Thyroid gland (tissue), 4 donors: ENCODE measurements at regions not wholly inside any gene's neighbourhood (a gene's known extent, or its start where the extent isn't known, plus 50 kb on each side); places are given as distances from the start of the nearest gene placed in this dataset.
A peak's percentile ranks its signal among the peaks of the same experiment; 100 is the strongest.

ENCODE experiments used
- DNase-seq, 2 donors: peaks; one replicate each; pipeline ENCODE4 v3.0.0-alpha.2; 2019
- H3K27ac ChIP-seq, 3 donors: fragments of 200-600 bp; sonication (generic); 1 replicate in 2 of 3; 2 replicates in 1 of 3; pipeline ENCODE4 v1.5.1; 2016 to 2019; ENCODE audit warnings: mild to moderate bottlenecking in 1 of 3, moderate library complexity in 1 of 3
- H3K27me3 ChIP-seq: fragments of 200-600 bp; sonication (generic); one replicate; pipeline ENCODE4 v1.5.1; 2019
- H3K36me3 ChIP-seq, 2 donors: fragments of 200-600 bp; sonication (generic); one replicate each; pipeline ENCODE4 v1.5.1; 2016 to 2019
- H3K4me1 ChIP-seq, 2 donors: fragments of 200-600 bp; sonication (generic); one replicate each; pipeline ENCODE4 v1.5.1; 2017 to 2019
- H3K4me3 ChIP-seq, 3 donors: fragments of 200-600 bp; sonication (generic); replicated peaks in 1 of 3; 1 replicate in 2 of 3; 2 replicates in 1 of 3; pipeline ENCODE4 v1.5.1; 2016; ENCODE audit warnings: mild to moderate bottlenecking in 1 of 3
- H3K9me3 ChIP-seq: fragments of 200-600 bp; sonication (generic); one replicate; pipeline ENCODE4 v1.5.1; 2017
- POLR2A ChIP-seq, 2 donors: fragments of 450-650 bp; IDR thresholded peaks; one replicate each; pipeline ENCODE4 v1.6.1; 2017; ENCODE audit warnings: antibody characterized with exemption in 2 of 2, mild to moderate bottlenecking in 2 of 2, moderate library complexity in 1 of 2
- WGBS, 2 donors: methylation state at CpG; one replicate each; pipeline ENCODE4 v1.1.5; 2017; 5-methylcytosine and 5-hydroxymethylcytosine counted together
- intact Hi-C: fragments of 100-400 bp; cut with DNase I; formaldehyde crosslinking; loops from one replicate; pipeline ENCODE4 v1.15.1; 2023
- TF ChIP-seq, protein P1 (sequence below), 6 experiments: fragments of 200-600 bp in 3 of 6; fragments of 450-650 bp in 3 of 6; sonication (generic) in 3 of 6; IDR thresholded peaks; one replicate each; pipeline ENCODE4 v1.5.1; 2016 to 2019; ENCODE audit warnings: antibody characterized with exemption in 6 of 6, mild to moderate bottlenecking in 2 of 6, inconsistent platforms in 1 of 6, moderate library complexity in 1 of 6

DNA sequence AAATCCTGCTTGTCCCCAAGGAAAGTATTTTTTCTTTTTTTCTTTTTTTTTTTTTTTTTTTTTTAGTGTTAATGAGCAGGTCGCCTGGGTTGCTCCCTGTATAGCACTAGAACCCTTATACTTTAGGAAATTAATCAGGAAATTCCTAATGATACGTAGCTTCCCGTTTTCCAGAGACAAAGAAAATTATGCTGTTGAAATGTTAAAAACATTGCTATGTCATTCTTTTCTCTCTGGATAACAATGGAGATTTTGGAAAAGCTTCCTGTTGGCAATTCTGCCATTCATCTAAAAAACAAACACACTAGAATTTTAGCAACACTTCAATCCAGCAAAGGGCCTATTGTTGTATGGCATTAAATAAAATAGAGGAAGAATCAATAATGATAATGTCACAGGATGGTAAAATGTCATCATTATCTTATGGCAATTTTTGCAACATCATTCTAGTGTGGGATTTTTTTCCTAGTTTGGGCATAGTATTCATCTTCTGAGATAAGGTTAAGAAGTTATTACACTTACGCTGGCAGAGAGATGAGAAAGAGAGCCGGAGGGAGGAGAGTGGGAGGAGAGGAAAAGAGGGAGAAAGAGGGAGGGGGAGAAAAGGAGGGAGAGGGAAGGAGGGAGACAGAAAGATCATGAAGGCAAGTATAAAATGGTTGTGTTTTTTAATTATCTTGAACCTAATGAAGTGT is 315.8 kb upstream of the PDE4D start:
- intact Hi-C loops = no loop called here
- no peaks in the 10 kb centered on the region for H3K36me3 ChIP-seq
- H3K4me3 ChIP-seq = no peak overlapping the region
- TF ChIP-seq, protein P1, sequence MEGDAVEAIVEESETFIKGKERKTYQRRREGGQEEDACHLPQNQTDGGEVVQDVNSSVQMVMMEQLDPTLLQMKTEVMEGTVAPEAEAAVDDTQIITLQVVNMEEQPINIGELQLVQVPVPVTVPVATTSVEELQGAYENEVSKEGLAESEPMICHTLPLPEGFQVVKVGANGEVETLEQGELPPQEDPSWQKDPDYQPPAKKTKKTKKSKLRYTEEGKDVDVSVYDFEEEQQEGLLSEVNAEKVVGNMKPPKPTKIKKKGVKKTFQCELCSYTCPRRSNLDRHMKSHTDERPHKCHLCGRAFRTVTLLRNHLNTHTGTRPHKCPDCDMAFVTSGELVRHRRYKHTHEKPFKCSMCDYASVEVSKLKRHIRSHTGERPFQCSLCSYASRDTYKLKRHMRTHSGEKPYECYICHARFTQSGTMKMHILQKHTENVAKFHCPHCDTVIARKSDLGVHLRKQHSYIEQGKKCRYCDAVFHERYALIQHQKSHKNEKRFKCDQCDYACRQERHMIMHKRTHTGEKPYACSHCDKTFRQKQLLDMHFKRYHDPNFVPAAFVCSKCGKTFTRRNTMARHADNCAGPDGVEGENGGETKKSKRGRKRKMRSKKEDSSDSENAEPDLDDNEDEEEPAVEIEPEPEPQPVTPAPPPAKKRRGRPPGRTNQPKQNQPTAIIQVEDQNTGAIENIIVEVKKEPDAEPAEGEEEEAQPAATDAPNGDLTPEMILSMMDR (IDR thresholded peaks at IDR 0.05) = no peak
- no peak for TF ChIP-seq POLR2A (IDR thresholded peaks at IDR 0.05)
- WGBS, 2 donors = 68 to 73% methylated on average over 5 of the region's 5 CpGs
- H3K4me1 ChIP-seq = no peaks in the 10 kb centered on the region
- H3K27ac ChIP-seq = no peak overlapping the region
- DNase-seq = no peak
- no peaks in the 10 kb centered on the region for H3K27me3 ChIP-seq
- no peaks in the 10 kb centered on the region for H3K9me3 ChIP-seq

DNA sequence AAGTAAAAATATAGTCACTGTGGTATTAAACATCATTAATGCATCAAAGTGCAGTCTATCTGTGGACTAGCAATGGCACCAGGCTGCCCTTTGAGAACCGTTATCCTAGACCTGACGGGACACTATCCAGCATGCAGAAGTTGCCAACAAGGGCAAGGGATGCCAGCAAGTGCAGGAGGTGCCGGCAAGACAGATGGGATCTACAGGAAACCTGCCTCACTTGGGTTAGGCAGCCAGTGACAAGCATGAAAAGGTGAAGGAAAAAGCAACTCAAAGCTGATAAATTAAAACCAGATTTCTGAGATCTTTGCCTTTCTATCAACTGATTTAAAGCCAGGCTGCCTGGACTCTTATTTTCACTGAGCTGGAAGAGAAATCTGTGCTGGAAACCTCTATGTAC is 315.2 kb upstream of the PDE4D start:
- DNase-seq = no peak
- Histone ChIP-seq H3K4me1 (no peaks in the 10 kb centered on the region), H3K4me3 (no peak overlapping the region), H3K36me3 (no peaks in the 10 kb centered on the region), H3K27me3 (no peaks in the 10 kb centered on the region), H3K9me3 (no peaks in the 10 kb centered on the region), H3K27ac (no peak overlapping the region)
- WGBS, 2 donors = 67 to 89% methylated on average over 3 of the region's 3 CpGs
- TF ChIP-seq POLR2A (IDR thresholded peaks at IDR 0.05) = no peak
- TF ChIP-seq, protein P1 (IDR thresholded peaks at IDR 0.05) = no peak
- intact Hi-C loops = no loop called here

DNA sequence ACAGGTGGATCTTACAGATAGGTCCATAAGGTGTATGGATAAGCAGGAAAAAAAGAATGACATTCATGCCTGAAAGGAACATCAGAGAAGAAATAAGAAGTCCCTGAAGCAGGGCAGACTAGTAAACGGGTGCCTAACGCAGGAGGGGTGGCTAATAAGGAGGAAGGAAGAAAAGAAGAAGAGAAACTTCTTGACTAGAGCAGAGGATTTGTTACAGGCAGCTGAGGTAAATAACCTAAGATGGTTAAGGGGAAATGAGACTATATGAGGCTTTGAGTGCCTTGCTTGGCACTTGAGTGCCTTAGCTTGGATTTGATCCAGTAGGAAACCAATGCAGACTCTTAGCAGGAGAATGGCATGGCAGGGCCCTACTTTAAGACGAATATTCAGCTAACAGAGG is 313.5 kb upstream of the PDE4D start:
- no peaks in the 10 kb centered on the region for H3K36me3 ChIP-seq
- H3K9me3 ChIP-seq = no peaks in the 10 kb centered on the region
- 19 to 37% methylated on average over 3 of the region's 3 CpGs for WGBS, 2 donors
- DNase-seq = peak in 1 of 2 donors; percentile 4
- no peaks in the 10 kb centered on the region for H3K27me3 ChIP-seq
- no peaks in the 10 kb centered on the region for H3K4me1 ChIP-seq
- intact Hi-C loops = no loop called here
- H3K4me3 ChIP-seq = no peak overlapping the region
- no peak overlapping the region for H3K27ac ChIP-seq
- TF ChIP-seq, protein P1 (IDR thresholded peaks at IDR 0.05) = no peak
- TF ChIP-seq POLR2A (IDR thresholded peaks at IDR 0.05) = no peak

DNA sequence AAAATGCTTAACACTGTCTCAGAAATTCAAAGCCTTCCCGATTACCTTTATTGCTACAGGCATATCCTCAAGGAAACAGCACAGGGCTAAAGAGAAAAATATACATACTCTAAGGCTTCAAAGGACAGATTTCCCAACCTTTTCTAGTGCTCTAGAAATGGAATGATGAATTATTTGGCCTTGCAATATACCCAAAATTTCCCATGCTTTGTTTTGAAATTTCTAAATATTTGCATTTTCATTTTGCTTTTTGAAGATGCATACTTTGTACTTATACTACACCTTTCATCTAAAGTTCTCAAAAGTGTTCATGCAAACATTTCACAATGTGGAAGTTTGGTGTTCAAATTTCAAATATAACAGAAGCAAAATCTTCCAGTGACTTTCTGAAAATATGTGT is 312.7 kb upstream of the PDE4D start:
- WGBS, 2 donors = 83 to 85% methylated on average over 1 of the region's 1 CpG
- TF ChIP-seq POLR2A (IDR thresholded peaks at IDR 0.05) = no peak
- TF ChIP-seq, protein P1 (IDR thresholded peaks at IDR 0.05) = no peak
- no peaks in the 10 kb centered on the region for H3K27me3 ChIP-seq
- no peak overlapping the region for H3K27ac ChIP-seq
- no peaks in the 10 kb centered on the region for H3K9me3 ChIP-seq
- no peaks in the 10 kb centered on the region for H3K4me1 ChIP-seq
- no peak for DNase-seq
- H3K36me3 ChIP-seq = no peaks in the 10 kb centered on the region
- intact Hi-C loops = no loop called here
- no peak overlapping the region for H3K4me3 ChIP-seq

DNA sequence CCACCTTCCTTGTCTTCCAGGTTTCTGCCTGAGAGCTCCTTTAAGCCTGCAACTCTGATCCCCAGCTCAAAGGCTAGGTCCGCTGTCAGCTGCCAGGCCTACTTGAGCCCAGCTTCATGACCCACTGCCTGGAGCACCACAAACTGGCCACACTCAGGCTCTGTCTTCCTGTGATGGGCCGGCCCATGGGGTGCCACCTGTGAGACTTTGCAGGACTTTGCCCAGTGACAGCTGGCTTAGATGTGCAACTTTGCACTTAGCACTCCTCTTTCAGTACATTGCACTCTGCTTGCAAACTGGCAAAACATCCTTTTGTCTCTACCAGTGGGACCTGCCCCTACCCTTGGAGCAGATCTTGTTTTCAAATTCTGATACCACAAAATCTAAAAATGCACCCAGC is 311.5 kb upstream of the PDE4D start:
- intact Hi-C loops = no loop called here
- Histone ChIP-seq H3K27ac (no peak overlapping the region), H3K36me3 (no peaks in the 10 kb centered on the region), H3K4me3 (no peak overlapping the region), H3K4me1 (no peaks in the 10 kb centered on the region), H3K27me3 (no peaks in the 10 kb centered on the region), H3K9me3 (no peaks in the 10 kb centered on the region)
- WGBS, 2 donors = 85 to 91% methylated on average over 2 of the region's 2 CpGs
- DNase-seq = no peak
- TF ChIP-seq POLR2A (IDR thresholded peaks at IDR 0.05) = no peak
- TF ChIP-seq, protein P1 (IDR thresholded peaks at IDR 0.05) = no peak
